GM18505 (cell line): ENCODE measurements at regions not wholly inside any gene's neighbourhood (a gene's known extent, or its start where the extent isn't known, plus 50 kb on each side); places are given as distances from the start of the nearest gene placed in this dataset.
"Not testable (repeated sequence)": the region's sequence is repeated elsewhere in the genome, so short reads cannot be mapped to it uniquely, and the experiment has no call there.

ENCODE experiments used
- ATAC-seq: cut with Tn5 transposase; IDR thresholded peaks from one replicate; pipeline ENCODE4 v1.9.1; 2021; ENCODE audit not compliant: unreplicated experiment
- POLR2A ChIP-seq: IDR thresholded peaks from 4 replicates; pipeline ENCODE4 v1.6.1; 2011; ENCODE audit warnings: borderline replicate concordance; ENCODE audit not compliant: insufficient read depth, insufficient read length; ENCODE audit errors: extremely low read depth

DNA sequence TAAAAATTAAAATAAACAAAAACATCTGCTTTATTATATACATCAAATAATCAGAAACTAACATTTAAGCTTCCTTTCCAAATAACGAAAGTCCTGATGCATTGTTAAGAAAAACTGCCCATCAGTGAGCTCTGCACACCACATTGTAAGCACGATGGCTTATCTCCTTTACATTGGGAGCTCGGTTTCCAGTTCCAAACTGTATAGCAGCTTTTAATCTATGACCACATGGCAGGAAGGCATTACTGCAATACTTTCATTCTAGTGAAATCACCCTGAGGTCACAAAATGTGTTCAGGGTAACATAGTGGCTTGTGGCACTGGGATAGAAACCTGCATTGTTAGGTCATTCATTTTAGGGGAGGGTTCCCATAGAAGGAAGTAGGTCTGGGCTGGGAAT is 146.3 kb downstream of the ZNF22 start:
- ATAC-seq: no peak
- no peak for TF ChIP-seq POLR2A

DNA sequence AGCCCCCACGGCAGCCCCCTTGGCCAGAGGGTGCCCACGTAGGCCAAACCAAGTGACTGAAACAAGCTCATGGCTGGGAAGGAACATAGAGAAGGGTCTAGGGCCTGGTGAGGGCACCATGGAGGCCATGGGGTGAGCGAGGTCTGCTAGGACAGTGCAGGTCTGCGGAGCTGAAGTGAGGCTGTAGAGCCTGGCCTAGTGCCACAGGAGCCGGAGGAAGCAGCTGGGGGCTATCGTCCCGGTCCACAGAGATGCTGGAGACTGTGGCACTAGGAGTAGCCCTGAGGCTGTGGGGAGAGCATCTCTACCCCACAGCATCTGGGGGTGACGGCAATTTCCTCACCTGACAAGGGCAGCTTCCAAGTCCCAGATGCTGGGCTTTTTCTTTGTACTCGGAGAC is 150.3 kb downstream of the ZNF22 start:
- no peak for TF ChIP-seq POLR2A

DNA sequence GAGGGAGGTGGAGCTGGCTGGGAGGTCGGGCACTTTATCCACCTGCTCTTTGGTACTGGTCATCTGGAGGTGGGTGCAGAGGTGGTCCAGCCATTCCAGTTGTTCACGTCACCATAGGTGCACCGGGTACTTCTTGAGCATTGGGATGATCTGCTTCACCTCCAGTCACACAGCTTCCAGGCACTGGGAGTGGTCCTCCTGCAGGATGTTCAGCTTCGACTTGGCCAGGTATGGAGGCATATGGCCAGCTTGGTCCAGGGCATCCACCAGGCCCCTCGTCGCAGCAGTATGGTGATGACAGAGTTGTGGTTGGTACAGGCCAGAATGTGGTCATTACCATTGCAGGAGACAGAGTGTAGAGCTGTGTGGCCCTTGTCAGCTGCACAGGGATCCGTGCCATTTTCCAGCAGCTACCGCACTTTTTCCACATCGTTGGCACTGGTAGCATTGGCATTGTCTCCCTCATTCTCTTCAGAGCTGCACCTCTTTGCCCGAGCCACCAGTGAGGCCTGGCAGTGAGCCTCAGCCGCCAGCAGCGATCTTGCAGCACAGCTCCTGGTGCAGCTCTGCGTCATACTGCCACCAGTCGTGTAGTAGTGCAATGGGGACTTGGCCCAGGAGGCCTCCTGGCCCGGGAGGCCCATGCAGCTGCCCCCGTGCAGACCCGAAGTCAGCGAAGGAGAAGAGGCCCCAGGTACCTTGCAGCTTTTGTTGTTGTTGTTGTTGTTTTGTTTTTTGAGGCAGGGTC is 150.9 kb downstream of the ZNF22 start:
- no peak for TF ChIP-seq POLR2A

More for the DNA sequence above, 150.3 kb downstream of the ZNF22 start:
- no peak for ATAC-seq

DNA sequence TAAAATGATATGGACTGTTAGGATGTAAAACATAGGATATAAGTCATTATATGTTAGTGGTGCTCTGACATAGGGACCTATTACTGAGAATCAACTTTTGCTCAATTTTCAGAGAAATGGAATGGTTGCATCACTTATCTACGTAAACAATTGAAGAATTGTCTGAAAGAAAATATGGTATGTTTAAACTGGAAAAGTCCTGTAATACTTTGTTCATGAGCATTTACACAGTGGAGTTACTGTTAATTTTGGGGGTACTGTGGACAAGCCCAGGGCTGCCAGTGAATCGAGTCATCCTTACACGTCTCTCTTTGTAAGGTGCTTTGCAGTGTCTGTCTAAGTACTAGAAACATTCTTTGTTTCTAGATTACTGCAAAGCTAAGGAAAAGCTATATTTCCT is 152.0 kb downstream of the ZNF22 start:
- no peak for TF ChIP-seq POLR2A
- ATAC-seq: no peak

More for the DNA sequence above, 150.9 kb downstream of the ZNF22 start:
- no peak for ATAC-seq

DNA sequence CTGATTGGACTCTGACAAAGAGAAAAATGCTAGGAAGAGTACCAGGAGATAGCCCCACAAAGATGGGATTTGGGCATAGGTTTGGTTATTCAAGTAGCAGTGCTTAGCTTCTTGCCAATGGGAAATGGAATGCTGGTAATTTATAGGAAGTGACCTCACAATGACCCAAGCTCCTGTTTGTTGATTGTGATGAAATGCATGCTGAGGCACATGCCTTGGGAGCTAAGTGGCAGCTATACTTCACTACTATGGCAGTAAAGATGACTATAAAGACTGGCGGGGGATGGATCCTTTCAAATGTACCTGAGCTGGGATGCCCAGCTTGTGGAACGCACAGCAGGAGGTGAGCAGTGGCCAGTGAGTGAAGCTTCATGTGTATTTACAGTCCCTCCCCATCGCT is 153.8 kb downstream of the ZNF22 start:
- ATAC-seq: no peak
- no peak for TF ChIP-seq POLR2A

DNA sequence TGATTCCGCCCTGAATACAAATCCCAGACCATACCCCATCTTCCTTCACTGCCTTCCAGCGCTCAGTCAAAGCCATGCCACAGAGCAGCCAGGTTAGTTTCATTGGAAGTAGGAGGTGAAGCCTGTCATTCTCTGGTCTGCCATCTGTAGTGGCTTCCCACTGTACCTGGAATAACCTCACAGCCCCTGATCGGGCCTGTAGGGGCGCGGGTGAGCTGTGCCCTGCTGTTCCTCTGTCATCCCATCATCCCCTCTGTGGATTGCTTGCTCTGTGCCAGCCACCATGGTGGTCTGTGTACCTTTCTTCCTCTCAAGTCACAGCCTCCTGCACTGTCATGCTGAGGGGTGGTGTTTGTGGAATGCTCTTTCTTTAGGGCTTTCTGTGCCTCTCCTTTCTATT is 155.1 kb downstream of the ZNF22 start:
- no peak for TF ChIP-seq POLR2A
- ATAC-seq: no peak

DNA sequence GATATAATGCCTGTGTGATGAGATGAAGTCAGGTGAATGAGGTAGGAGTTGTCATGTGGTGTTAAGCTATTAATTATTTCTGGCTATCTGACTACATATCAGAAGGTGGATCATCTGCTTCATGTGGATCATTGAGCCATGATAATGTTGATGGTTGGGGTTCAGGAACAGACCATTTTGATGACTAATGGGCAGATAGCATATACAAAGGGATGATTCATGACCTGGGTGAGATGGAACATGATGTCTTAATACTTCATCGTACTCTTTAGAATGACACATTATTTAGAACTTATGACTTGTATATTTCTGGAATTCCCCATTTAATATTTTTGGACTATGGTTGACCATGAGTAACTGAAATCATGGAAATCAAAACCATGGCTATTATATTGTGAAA is 155.1 kb downstream of the OR13A1 start:
- no peak for TF ChIP-seq POLR2A
- ATAC-seq: no peak

DNA sequence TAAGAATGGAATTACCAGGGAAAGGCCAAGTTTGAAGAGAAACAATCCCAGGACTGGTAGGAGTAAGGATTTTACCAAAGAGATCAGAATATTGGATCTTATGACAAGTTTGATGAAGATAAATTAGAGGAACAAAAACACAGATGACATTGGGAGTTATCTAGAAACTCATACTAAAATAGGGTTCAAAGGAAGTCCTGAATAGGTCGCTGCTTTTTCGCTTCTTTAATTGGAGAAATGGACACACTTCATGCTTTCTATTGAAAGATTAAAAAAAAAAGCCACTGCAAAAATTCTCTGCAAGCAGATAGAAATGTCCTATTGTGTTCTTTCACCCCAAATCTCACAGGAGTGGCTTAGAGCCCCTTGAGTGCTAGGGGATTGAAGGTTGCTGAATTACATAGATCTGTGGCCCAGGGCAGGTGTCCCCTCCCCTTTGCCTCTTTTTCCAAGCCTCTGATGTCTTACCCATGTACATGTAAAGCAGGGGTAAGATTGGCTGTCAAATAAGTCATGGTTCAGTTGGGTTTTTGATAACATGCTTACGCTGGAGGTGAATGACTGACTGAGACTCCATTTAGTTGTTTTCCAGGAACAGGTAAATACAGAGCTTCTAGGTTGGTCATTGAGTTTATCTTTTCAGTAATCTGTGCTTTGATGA is 152.0 kb downstream of the OR13A1 start:
- TF ChIP-seq POLR2A: no peak
- ATAC-seq: no peak

DNA sequence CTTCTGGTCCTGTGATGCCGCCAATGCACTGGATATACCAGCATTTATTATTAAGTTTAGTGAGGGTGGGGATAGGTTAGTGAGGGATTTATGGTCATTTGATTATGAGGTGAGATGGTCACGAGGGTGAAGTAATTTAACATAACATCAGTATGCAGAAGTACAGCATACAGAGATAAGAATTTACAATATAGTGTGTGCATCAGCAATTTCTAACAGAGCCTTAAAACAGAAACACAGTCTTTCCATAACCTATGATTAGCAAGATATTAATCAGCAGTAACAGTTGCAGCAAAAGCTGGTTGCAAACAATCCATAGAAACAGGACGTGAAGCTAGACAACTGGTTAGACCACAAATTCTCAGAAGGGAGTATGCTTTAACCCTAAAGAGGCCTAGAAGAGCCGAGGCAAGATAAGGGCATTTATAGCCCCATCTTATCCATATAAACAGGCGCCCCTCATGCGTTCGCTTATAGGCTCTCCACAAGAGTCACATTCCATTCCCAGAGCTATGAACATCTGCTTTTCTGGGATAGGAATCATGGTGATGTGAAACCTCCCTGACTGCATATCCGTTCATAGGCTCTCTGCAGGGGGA is 139.8 kb downstream of the OR13A1 start:
- ATAC-seq: not testable (repeated sequence)

DNA sequence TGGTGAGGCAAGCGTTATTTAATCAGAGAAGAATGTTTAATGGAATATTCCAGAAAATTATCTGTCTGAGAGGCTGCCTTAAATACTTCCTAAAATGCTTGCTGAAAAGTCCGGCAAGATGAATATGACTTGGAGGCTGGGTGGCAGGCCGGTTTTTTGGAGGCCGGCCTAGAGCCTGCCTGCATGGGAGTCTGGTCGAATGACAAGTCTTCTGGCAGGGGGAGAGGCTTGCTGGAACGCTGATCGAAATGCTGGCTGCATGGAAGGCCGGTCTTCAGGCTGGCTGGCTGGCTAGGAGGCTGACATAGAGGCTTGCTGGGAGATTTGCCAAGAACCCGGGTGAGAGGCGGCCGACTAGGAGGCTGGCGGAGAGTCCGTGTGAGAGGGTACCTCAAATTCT is 135.7 kb downstream of the OR13A1 start:
- no peak for TF ChIP-seq POLR2A
- no peak for ATAC-seq

DNA sequence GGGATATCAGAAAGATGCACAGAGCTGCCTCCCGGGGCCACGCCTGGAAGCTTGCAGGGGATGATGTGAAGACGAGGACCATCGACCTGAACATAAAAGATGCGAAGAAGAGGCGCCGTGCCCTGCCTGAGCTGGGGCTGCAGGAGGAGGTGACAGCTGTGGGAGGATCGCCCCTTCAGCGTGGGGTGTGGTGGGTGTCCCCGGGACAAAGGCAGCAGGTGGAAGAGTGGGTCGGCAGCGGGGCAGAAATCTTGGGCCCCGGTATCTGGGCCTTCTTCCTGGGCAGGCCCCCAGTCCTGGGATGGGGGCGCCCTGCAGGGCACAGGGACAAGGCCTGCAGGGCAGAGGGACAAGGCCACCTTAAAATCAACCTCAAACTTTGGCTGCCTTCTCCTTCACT is 134.9 kb downstream of the OR13A1 start:
- TF ChIP-seq POLR2A: no peak

DNA sequence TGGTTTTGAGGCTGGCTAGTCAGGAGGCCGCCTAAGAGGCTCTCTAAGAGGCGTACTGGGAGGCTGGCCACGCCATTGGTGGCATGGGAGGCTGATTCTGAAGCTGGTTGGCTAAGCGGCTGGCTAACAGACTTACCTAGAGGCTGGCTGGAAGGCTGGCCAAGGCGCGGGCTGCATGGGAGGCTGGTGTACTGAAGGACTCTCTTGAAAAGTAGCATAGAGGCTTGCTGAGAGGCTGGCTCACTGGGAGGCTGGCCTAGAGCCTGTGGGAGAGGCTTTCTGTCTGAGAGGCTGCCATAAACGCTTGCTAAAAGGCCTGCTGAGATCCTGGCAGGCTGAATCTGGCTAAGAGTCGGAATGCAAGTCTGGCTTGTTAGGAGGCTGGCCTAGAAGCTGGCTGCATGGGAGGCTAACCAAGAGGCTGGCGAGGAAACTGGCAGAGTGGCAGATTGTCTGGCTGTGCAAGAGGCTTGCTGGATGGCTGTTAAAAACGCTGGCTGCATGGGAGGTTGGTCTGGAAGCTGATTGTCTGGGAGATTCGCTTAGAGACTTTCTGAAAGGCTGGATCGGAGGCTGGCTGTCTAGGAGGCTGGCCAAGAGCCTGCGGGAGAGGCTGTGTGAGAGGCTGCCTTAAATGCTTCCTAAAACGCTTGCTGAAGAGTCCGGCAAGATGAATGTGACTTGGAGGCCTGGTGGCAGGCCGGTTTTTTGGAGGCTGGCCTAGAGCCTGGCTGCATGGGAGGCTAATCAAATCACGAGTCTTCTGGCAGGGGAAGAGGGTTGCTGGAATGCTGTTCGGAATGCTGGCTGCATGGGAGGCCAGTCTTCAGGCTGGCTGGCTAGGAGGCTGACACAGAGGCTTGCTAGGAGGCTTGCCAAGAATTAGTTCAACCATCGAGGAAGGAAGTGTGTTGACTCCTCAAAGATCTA is 134.2 kb downstream of the OR13A1 start:
- ATAC-seq: no peak
- no peak for TF ChIP-seq POLR2A

More for the DNA sequence above, 134.9 kb downstream of the OR13A1 start:
- ATAC-seq: no peak

DNA sequence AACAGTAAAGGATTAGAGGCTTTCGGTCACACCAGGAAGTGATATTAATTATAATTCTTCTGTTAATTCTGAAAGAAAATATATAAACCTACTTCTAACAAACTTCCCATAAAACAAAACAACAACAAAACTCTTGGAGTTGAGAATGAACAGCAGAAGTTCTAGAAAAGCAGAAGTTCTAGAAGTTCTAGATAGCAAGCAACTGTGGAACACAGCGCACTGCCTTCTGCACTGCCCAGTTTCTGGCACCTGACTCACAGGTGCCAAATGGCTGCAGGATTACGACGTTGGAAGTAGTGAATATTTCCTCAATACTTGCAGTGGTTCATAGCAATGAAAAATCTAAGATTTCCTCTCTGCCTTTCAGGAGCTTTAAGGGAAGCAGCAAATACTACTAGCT is 132.2 kb downstream of the OR13A1 start:
- TF ChIP-seq POLR2A: no peak

More for the DNA sequence above, 132.2 kb downstream of the OR13A1 start:
- ATAC-seq: no peak
